ENCODE measurements at regions not wholly inside any gene's neighbourhood (a gene's known extent, or its start where the extent isn't known, plus 50 kb on each side); places are given as distances from the start of the nearest gene placed in this dataset.

GRCh38 chr21:15164678-15165303, 100.0 kb upstream of the NRIP1 start:
- H3K4me3 ChIP-seq (replicated peaks; ENCODE audit: insufficient read depth, low read length): no peak overlapping the region
- H3K27ac ChIP-seq (replicated peaks): no peak overlapping the region
- DNase-seq (ENCODE audit: low read depth in 1 of 2, low spot score in 1 of 2): no peak
- TF ChIP-seq SPI1 (IDR thresholded peaks at IDR 0.05; ENCODE audit: borderline replicate concordance, low read depth): no peak
- TF ChIP-seq, protein P1, sequence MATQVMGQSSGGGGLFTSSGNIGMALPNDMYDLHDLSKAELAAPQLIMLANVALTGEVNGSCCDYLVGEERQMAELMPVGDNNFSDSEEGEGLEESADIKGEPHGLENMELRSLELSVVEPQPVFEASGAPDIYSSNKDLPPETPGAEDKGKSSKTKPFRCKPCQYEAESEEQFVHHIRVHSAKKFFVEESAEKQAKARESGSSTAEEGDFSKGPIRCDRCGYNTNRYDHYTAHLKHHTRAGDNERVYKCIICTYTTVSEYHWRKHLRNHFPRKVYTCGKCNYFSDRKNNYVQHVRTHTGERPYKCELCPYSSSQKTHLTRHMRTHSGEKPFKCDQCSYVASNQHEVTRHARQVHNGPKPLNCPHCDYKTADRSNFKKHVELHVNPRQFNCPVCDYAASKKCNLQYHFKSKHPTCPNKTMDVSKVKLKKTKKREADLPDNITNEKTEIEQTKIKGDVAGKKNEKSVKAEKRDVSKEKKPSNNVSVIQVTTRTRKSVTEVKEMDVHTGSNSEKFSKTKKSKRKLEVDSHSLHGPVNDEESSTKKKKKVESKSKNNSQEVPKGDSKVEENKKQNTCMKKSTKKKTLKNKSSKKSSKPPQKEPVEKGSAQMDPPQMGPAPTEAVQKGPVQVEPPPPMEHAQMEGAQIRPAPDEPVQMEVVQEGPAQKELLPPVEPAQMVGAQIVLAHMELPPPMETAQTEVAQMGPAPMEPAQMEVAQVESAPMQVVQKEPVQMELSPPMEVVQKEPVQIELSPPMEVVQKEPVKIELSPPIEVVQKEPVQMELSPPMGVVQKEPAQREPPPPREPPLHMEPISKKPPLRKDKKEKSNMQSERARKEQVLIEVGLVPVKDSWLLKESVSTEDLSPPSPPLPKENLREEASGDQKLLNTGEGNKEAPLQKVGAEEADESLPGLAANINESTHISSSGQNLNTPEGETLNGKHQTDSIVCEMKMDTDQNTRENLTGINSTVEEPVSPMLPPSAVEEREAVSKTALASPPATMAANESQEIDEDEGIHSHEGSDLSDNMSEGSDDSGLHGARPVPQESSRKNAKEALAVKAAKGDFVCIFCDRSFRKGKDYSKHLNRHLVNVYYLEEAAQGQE (IDR thresholded peaks at IDR 0.05; ENCODE audit: insufficient replicate concordance, low read depth): no peak
- H3K27me3 ChIP-seq (ENCODE audit: insufficient read depth, poor library complexity, severe bottlenecking): no peaks in the 10 kb centered on the region

- TF ChIP-seq POLR2AphosphoS5 (IDR thresholded peaks at IDR 0.05; ENCODE audit: low read depth) (no peak), SPI1 (IDR thresholded peaks at IDR 0.05; ENCODE audit: borderline replicate concordance, low read depth) (no peak), GABPA (IDR thresholded peaks at IDR 0.05; ENCODE audit: low read depth) (no peak)
- TF ChIP-seq, protein P2, sequence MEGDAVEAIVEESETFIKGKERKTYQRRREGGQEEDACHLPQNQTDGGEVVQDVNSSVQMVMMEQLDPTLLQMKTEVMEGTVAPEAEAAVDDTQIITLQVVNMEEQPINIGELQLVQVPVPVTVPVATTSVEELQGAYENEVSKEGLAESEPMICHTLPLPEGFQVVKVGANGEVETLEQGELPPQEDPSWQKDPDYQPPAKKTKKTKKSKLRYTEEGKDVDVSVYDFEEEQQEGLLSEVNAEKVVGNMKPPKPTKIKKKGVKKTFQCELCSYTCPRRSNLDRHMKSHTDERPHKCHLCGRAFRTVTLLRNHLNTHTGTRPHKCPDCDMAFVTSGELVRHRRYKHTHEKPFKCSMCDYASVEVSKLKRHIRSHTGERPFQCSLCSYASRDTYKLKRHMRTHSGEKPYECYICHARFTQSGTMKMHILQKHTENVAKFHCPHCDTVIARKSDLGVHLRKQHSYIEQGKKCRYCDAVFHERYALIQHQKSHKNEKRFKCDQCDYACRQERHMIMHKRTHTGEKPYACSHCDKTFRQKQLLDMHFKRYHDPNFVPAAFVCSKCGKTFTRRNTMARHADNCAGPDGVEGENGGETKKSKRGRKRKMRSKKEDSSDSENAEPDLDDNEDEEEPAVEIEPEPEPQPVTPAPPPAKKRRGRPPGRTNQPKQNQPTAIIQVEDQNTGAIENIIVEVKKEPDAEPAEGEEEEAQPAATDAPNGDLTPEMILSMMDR (IDR thresholded peaks at IDR 0.05; ENCODE audit: insufficient read depth, low read length): no peak
- TF ChIP-seq, protein P1 (IDR thresholded peaks at IDR 0.05; ENCODE audit: insufficient replicate concordance, low read depth): no peak
- DNase-seq (ENCODE audit: low read depth in 1 of 2, low spot score in 1 of 2): no peak
- Histone ChIP-seq H3K27me3 (ENCODE audit: insufficient read depth, poor library complexity, severe bottlenecking) (no peaks in the 10 kb centered on the region), H3K27ac (replicated peaks) (no peak overlapping the region), H3K4me3 (replicated peaks; ENCODE audit: insufficient read depth, low read length) (no peak overlapping the region)
These were observed 105.8 kb upstream of the NRIP1 start for GRCh38 chr21:15170614-15171013.

- no peak for TF ChIP-seq GABPA (IDR thresholded peaks at IDR 0.05; ENCODE audit: low read depth)
- TF ChIP-seq SPI1 (IDR thresholded peaks at IDR 0.05; ENCODE audit: borderline replicate concordance, low read depth): no peak
- TF ChIP-seq, protein P2 (IDR thresholded peaks at IDR 0.05; ENCODE audit: insufficient read depth, low read length): no peak
- TF ChIP-seq POLR2AphosphoS5 (IDR thresholded peaks at IDR 0.05; ENCODE audit: low read depth): no peak
- TF ChIP-seq, protein P1 (IDR thresholded peaks at IDR 0.05; ENCODE audit: insufficient replicate concordance, low read depth): no peak
- no peak for DNase-seq (ENCODE audit: low read depth in 1 of 2, low spot score in 1 of 2)
- Histone ChIP-seq H3K27ac (replicated peaks) (no peak overlapping the region), H3K27me3 (ENCODE audit: insufficient read depth, poor library complexity, severe bottlenecking) (no peaks in the 10 kb centered on the region), H3K4me3 (replicated peaks; ENCODE audit: insufficient read depth, low read length) (no peak overlapping the region)
These were observed 106.7 kb upstream of the NRIP1 start for GRCh38 chr21:15171546-15171945.
